GM18861 (cell line): ENCODE measurements at regions not wholly inside any gene's neighbourhood (a gene's known extent, or its start where the extent isn't known, plus 50 kb on each side); places are given as distances from the start of the nearest gene placed in this dataset.

Experiments used
- ATAC-seq: cut with Tn5 transposase; IDR thresholded peaks from one replicate; pipeline ENCODE4 v1.9.1; 2021; ENCODE audit not compliant: unreplicated experiment

GRCh38 chr10:131444286-131444685, 132.8 kb upstream of the TCERG1L start:
- no peak for ATAC-seq

- ATAC-seq, result no peak
Measured at GRCh38 chr10:131444862-131445461, 133.4 kb upstream of the TCERG1L start.

GRCh38 chr10:131445623-131446022, 134.1 kb upstream of the TCERG1L start:
- ATAC-seq, result no peak

- ATAC-seq, result no peak
Measured at GRCh38 chr10:131446171-131446570, 134.7 kb upstream of the TCERG1L start.

- no peak for ATAC-seq
Measured at GRCh38 chr10:131448171-131448570, 136.7 kb upstream of the TCERG1L start.

GRCh38 chr10:131448883-131449282, 137.4 kb upstream of the TCERG1L start:
- ATAC-seq, result no peak

- ATAC-seq, result no peak
Measured at GRCh38 chr10:131450216-131450765, 138.8 kb upstream of the TCERG1L start.

- no peak for ATAC-seq
Measured at GRCh38 chr10:131451407-131452015, 140.0 kb upstream of the TCERG1L start.

- ATAC-seq, result no peak
Measured at GRCh38 chr10:131452926-131453720, 141.6 kb upstream of the TCERG1L start.

GRCh38 chr10:131453721-131454634, 142.5 kb upstream of the TCERG1L start:
- ATAC-seq, result no peak

- no peak for ATAC-seq
Measured at GRCh38 chr10:131456411-131456810, 144.9 kb upstream of the TCERG1L start.

- no peak for ATAC-seq
Measured at GRCh38 chr10:131461093-131461492, 149.6 kb upstream of the TCERG1L start.

- ATAC-seq, result no peak
Measured at GRCh38 chr10:131464789-131465188, 153.3 kb upstream of the TCERG1L start.

- ATAC-seq, result no peak
Measured at GRCh38 chr10:131469551-131469950, 158.0 kb upstream of the TCERG1L start.

GRCh38 chr10:131473645-131474044, 162.1 kb upstream of the TCERG1L start:
- no peak for ATAC-seq

GRCh38 chr10:131474416-131474815, 162.9 kb upstream of the TCERG1L start:
- ATAC-seq, result no peak

- no peak for ATAC-seq
Measured at GRCh38 chr10:131475043-131475442, 163.5 kb upstream of the TCERG1L start.

GRCh38 chr10:131475803-131476202, 164.3 kb upstream of the TCERG1L start:
- no peak for ATAC-seq

- ATAC-seq, result no peak
Measured at GRCh38 chr10:131477457-131478121, 166.1 kb upstream of the TCERG1L start.

- no peak for ATAC-seq
Measured at GRCh38 chr10:131478377-131478989, 167.0 kb upstream of the TCERG1L start.
